Glomerular endothelial cell (primary cell): ENCODE measurements at regions not wholly inside any gene's neighbourhood (a gene's known extent, or its start where the extent isn't known, plus 50 kb on each side); places are given as distances from the start of the nearest gene placed in this dataset.

Source experiments
- DNase-seq: peaks from one replicate; pipeline ENCODE4 v3.0.0-alpha.2; 2011; ENCODE audit warnings: low read depth, low spot score; ENCODE audit errors: extremely low read depth

DNA sequence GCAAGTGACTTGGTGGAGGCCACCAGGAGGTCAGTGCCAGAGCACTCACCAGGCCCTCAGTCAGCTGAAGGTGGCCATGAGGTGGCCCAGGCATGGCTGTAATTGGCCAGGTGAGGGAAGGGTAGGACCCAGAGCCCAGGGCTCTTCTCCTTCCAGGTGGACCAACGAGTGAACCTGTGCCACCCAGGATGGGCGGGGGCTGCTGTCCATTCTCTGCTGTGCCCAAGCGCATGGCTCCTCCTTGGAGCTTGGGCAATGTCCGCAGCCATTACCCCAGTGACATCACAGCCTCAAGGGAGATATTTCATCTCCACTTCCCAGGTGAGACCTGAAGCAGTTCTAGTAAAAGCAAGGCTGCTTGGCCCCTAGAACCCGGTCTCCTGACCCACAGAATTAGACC lies 303.0 kb upstream of the FOXF1 start:
- DNase-seq = no peak

GRCh38 chr16:86209202-86209601 lies 301.1 kb upstream of the FOXF1 start:
- DNase-seq = no peak

- DNase-seq = no peak
Observed at GRCh38 chr16:86210403-86211193, 299.7 kb upstream of the FOXF1 start.

DNA sequence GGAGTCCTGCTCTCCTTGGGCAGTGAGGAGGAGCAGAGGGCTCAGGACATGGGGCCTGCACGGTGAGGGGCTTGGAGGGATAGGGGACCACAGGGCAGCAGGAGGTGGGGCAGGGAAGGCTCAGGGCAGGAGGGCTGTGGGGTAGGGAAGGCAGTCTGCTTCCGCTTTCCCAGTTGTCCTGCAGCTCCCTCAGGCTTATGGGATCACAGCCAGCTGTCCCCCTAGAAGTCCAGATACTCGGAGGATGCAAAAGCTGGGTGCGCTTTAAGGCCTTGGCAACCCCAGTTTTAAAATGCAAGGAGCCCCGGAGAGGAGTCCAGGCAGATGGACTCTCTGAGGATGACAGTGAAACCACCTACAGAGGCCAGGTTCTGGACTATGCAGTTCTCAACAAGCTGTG lies 299.1 kb upstream of the FOXF1 start:
- DNase-seq = no peak

- DNase-seq = no peak
Observed at GRCh38 chr16:86211800-86212199, 298.5 kb upstream of the FOXF1 start.

- no peak for DNase-seq
Observed at GRCh38 chr16:86212706-86213436, 297.5 kb upstream of the FOXF1 start.

DNA sequence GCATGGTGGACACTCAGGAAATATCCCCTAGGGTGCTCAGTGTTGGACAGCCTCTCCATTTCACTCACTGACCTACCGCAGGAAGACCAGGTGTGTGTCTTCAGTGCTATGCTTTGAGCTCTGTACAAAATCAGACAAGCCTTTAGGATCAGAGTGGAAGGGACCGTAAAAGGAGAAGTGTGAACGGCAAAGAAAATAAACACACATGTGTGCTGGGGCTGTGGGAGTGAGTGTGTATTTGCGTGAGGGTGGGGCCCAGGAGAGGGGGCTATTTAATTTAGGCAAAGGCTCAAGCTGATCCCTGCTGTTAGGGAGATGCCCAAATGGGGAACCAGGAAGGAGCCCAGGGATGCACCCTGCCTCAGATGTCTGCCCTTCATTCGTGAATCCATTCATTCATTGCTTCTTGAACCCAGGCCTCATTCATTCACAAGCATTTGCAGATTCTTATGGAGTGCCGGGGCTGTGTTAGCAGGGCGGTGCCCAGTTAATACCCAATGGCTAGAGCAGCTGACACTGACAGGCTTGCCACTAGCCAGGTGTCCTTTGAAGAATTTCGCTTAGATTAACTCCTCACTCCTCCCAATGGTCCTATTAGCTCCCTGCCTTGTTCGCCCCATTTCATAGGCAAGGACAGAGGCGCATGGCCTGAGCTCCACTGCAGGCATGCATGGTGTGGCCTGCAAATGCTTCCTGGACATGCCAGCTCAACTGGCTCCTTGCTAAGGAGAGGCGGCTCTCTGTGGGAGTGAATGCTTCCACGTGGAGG lies 296.7 kb upstream of the FOXF1 start:
- no peak for DNase-seq

GRCh38 chr16:86214326-86215232 lies 295.7 kb upstream of the FOXF1 start:
- DNase-seq = no peak

DNA sequence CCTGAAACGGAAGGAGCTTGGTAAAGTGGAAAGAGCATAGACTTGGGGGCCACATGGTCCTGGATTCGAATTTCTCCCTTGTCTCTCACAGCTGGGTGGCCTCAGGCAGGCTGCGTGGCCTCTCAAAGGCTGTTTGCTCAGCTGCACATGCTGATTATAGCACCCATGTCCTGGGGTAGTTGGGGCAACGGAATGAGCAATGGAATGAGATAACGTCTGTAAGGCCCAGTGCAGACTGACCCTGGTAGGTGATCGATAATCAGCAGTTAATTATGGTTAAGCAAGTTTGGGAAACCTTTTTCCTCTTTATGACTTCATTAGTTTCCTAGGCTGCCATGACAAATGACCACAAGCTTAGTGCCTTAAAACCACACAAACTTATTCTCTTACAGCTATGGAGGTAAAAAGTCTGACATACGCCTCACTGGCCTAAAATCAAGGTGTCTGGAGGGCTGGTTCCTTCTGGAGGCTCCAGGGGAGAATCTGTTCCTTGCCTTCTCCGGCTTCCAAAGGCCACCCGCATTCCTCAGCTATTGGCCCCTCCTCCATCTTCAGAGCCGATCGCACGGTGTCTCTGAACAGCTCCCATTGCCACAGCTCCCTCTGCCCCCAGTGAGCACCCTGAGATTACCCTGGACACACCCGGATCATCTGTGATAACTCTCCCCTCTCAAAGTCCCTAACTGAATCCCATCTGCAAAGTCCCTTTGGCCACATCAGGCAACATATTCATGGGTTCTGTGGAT lies 294.9 kb upstream of the FOXF1 start:
- DNase-seq = no peak

DNA sequence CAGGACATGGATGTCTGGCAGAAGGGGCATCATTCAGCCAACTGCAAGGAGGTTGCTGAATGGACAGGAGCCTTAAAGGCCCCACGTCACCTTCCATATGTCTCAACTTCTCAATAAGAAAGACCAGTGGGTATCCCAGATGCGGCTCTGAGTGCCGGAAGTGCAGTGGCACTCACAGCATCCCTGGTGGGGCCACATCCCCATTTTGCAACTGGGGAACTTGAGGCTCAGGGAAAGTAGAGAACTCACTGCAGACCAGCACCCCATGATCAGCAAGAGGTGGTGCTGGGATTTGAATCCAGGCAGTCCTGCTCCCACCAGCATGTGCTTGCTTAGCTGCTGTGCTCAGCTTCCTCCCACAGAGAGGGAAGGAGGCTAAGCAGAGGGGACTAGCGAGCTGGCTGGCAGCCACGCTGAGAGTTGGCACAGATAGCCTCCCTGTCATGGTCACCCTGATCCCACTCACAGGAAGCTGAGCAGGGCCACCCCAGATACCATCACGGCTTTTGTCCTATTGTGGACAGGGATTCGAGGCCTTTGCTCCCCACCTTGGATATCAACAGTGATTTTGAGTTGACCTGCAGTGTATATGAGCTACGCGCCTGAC lies 294.2 kb upstream of the FOXF1 start:
- DNase-seq = no peak

- DNase-seq = no peak
Observed at GRCh38 chr16:86216591-86216990, 293.7 kb upstream of the FOXF1 start.

DNA sequence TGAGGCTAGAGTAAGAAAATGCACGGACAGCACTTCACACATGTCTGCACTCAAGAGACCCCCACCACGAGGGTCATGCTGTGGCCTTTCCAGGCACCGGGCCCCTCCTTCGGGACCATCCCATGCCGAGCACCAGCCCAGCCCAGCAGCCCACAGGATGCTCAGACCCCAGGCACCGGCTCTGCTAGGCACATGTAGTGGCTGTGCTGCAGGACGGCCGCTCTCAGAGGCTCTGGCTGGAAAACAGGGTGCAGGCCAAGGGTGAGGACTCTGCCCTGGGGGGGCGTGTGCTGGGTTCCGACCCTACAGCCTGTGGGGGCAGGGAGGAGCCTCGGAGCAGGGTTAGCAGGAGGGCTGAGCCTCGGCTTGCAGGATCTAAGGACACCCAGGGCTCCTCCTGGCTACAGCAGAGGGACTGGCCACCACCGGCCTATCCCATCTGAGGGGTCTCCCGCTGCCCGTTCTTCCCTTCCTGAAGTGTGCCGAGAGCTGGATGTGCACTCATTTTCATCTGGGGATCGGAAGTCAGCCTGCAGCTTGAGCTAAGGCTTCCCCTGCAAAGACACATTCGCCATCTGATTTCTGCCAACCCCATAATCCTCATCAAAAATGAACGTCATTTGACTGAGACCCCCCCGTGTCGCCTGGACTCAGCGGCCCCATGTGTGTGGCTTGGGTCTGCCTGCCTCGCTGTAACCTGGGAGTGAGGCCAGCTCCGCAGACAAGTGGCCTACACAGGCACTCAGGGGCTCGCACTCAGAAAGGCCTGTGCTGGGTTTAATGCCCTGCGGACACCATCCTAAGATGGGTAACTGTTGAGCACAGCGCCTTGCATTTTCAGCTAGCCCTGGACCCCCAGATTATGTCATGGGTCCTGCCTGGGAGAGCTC lies 293.1 kb upstream of the FOXF1 start:
- DNase-seq = no peak

DNA sequence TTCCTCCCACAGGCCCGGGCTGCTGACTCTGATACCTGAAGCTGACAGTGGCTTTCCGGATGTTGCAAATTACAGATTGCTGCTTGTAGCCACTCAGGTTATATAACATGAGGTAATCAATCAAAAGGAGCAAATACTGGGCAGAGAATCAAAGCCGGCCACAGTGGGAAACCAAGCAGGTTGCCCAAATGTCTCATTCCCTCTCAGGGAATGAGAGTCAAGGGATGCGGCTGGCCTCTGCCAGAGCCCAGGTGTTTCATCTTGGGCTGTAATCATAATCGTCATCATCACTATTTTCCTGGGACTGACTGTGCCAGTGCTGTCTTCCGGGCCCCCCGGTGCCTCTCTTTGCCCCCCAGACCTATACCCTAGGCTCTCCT lies 292.4 kb upstream of the FOXF1 start:
- no peak for DNase-seq

- no peak for DNase-seq
Observed at GRCh38 chr16:86218479-86219170, 291.7 kb upstream of the FOXF1 start.

- DNase-seq = no peak
Observed at GRCh38 chr16:86219655-86220445, 290.5 kb upstream of the FOXF1 start.

DNA sequence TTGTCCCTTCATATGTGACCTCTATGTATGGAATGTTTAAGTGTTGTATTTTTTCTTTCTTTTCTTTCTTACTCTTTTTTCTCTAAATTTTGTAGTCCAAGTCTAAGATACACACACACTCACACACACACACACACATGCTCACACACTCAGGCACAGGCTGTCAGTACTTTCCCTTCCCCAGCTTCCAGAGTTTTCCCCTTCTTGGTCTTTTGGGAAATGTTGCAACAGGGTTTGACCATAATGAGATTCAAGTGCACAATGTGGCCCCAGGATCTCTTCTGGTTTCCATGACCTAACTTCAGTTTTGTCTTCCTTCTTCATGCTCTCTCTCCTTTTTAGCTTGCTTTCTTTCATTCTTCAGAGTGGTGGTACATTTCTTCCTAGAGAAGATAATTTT lies 289.8 kb upstream of the FOXF1 start:
- DNase-seq = no peak

- DNase-seq = no peak
Observed at GRCh38 chr16:86221085-86221484, 289.2 kb upstream of the FOXF1 start.
